Neuronal stem cell (in vitro differentiated cells): ENCODE measurements at regions not wholly inside any gene's neighbourhood (a gene's known extent, or its start where the extent isn't known, plus 50 kb on each side); places are given as distances from the start of the nearest gene placed in this dataset.

Experiments
- DNase-seq: peaks from one replicate; pipeline ENCODE4 v3.0.0-alpha.2; 2013; ENCODE audit warnings: low spot score
- H2AFZ ChIP-seq: one replicate; pipeline ENCODE4 v1.6.1; 2013; ENCODE audit warnings: mild to moderate bottlenecking, low read length, inconsistent platforms
- H2AK5ac ChIP-seq: 2 replicates; pipeline ENCODE4 v1.6.1; 2013; ENCODE audit warnings: low read depth, mild to moderate bottlenecking, inconsistent platforms, low read length, moderate library complexity, mixed read lengths
- H2BK120ac ChIP-seq: 2 replicates; pipeline ENCODE4 v1.6.1; 2013; ENCODE audit warnings: low read depth, mild to moderate bottlenecking, inconsistent platforms, low read length, moderate library complexity, mixed read lengths
- H2BK12ac ChIP-seq: one replicate; pipeline ENCODE4 v1.6.1; 2013; ENCODE audit warnings: low read length, inconsistent platforms
- H2BK15ac ChIP-seq: 2 replicates; pipeline ENCODE4 v1.6.1; 2013; ENCODE audit warnings: mild to moderate bottlenecking, low read length, inconsistent platforms, mixed read lengths
- H2BK5ac ChIP-seq: one replicate; pipeline ENCODE4 v1.6.1; 2013; ENCODE audit warnings: inconsistent platforms, mild to moderate bottlenecking, low read length, moderate library complexity
- H3K14ac ChIP-seq: one replicate; pipeline ENCODE4 v1.6.1; 2013; ENCODE audit warnings: low read length, inconsistent platforms
- H3K18ac ChIP-seq: 2 replicates; pipeline ENCODE4 v1.6.1; 2013; ENCODE audit warnings: low read length, inconsistent platforms
- H3K23ac ChIP-seq: 2 replicates; pipeline ENCODE4 v1.6.1; 2013; ENCODE audit warnings: low read depth, mild to moderate bottlenecking, mixed read lengths, low read length, inconsistent platforms; ENCODE audit not compliant: poor library complexity
- H3K27ac ChIP-seq: replicated peaks from 3 replicates; pipeline ENCODE4 v1.5.1; 2013; ENCODE audit warnings: low read length, inconsistent platforms
- H3K27me3 ChIP-seq, 3 experiments: 2 replicates each; pipeline ENCODE4 v1.6.1; 2013; ENCODE audit warnings: low read length in 3 of 3, mild to moderate bottlenecking in 2 of 3, inconsistent platforms in 1 of 3, low read depth in 1 of 3, mixed read lengths in 1 of 3, moderate library complexity in 1 of 3; ENCODE audit not compliant: control insufficient read depth in 3 of 3, insufficient read depth in 3 of 3
- H3K36me3 ChIP-seq, 2 donors: replicated peaks in 1 of 2; 2 replicates each; pipeline ENCODE4 v1.6.1; 2013; ENCODE audit warnings: low read length in 2 of 2; ENCODE audit not compliant: control insufficient read depth in 2 of 2, insufficient read depth in 2 of 2
- H3K4ac ChIP-seq: 2 replicates; pipeline ENCODE4 v1.6.1; 2013; ENCODE audit warnings: inconsistent platforms, mild to moderate bottlenecking, low read length, moderate library complexity
- H3K4me1 ChIP-seq, 2 donors: 1 replicate in 1 of 2; 2 replicates in 1 of 2; pipeline ENCODE4 v1.6.1; 2013; ENCODE audit warnings: low read length in 2 of 2, low read depth in 1 of 2; ENCODE audit not compliant: control insufficient read depth in 2 of 2, insufficient read depth in 1 of 2
- H3K4me2 ChIP-seq: one replicate; pipeline ENCODE4 v1.6.1; 2013; ENCODE audit warnings: mild to moderate bottlenecking, low read length, inconsistent platforms; ENCODE audit not compliant: insufficient read depth, poor library complexity, severe bottlenecking
- H3K4me3 ChIP-seq, 2 donors: 2 replicates each; pipeline ENCODE4 v1.5.1; 2013; ENCODE audit warnings: low read length in 2 of 2, mild to moderate bottlenecking in 2 of 2, inconsistent platforms in 1 of 2, moderate library complexity in 1 of 2
- H3K79me1 ChIP-seq: one replicate; pipeline ENCODE4 v1.6.1; 2013; ENCODE audit warnings: low read depth, mild to moderate bottlenecking, inconsistent platforms, low read length, moderate library complexity
- H3K9ac ChIP-seq: one replicate; pipeline ENCODE4 v1.6.1; 2013; ENCODE audit warnings: mild to moderate bottlenecking, low read depth, low read length, inconsistent platforms; ENCODE audit not compliant: poor library complexity
- H3K9me3 ChIP-seq, 2 donors: replicated peaks in 1 of 2; 2 replicates each; pipeline versions ENCODE3 to v1.6.1; 2013; ENCODE audit warnings: low read length in 2 of 2, mild to moderate bottlenecking in 2 of 2, inconsistent platforms in 1 of 2, low read depth in 1 of 2, mixed read lengths in 1 of 2, moderate library complexity in 1 of 2; ENCODE audit not compliant: control insufficient read depth in 2 of 2, insufficient read depth in 1 of 2
- H4K8ac ChIP-seq: one replicate; pipeline ENCODE4 v1.6.1; 2013; ENCODE audit warnings: low read depth, mild to moderate bottlenecking, inconsistent platforms, low read length, moderate library complexity
- H4K91ac ChIP-seq: one replicate; pipeline ENCODE4 v1.6.1; 2013; ENCODE audit warnings: low read length, low read depth, mild to moderate bottlenecking, inconsistent platforms; ENCODE audit not compliant: poor library complexity
- WGBS, 2 donors: extraction: QIAGEN DNeasy Blood & Tissue Kit; methylation state at CpG; one replicate each; pipeline ENCODE4 v1.1.7; 2013; ENCODE audit warnings: missing lambda C conversion rate in 2 of 2, mixed read lengths in 1 of 2; ENCODE audit not compliant: insufficient read length in 2 of 2, insufficient replicate concordance in 1 of 2; ENCODE audit errors: extremely low coverage in 2 of 2; 5-methylcytosine and 5-hydroxymethylcytosine counted together

- Histone ChIP-seq H2BK15ac (no peak overlapping the region), H3K23ac (no peak overlapping the region), H2BK12ac (no peak overlapping the region), H3K9ac (no peak overlapping the region), H3K18ac (no peak overlapping the region), H2BK5ac (no peak overlapping the region), H3K36me3 (no peaks in the 10 kb centered on the region), H3K4me3 (no peak overlapping the region), H3K79me1 (no peaks in the 10 kb centered on the region), H3K9me3 (no peaks in the 10 kb centered on the region), H3K4me1 (no peaks in the 10 kb centered on the region), H2AK5ac (no peak overlapping the region), H3K4ac (no peak overlapping the region), H3K27me3 (no peaks in the 10 kb centered on the region), H3K27ac (no peak overlapping the region), H2AFZ (no peak overlapping the region), H2BK120ac (no peak overlapping the region), H4K91ac (no peak overlapping the region), H3K4me2 (no peak overlapping the region), H4K8ac (no peak overlapping the region), H3K14ac (no peak overlapping the region)
- no peak for DNase-seq
- WGBS, 2 donors: no CpG with 5 or more reads among the region's 10 CpGs
Observed at GRCh38 chr3:188090620-188091309, 63.2 kb upstream of the LPP start.

GRCh38 chr3:188091746-188092145 is 62.2 kb upstream of the LPP start:
- H4K8ac ChIP-seq: no peak overlapping the region
- H3K79me1 ChIP-seq: no peaks in the 10 kb centered on the region
- H2AK5ac ChIP-seq: no peak overlapping the region
- no peaks in the 10 kb centered on the region for H3K36me3 ChIP-seq
- H3K18ac ChIP-seq: no peak overlapping the region
- H3K14ac ChIP-seq: no peak overlapping the region
- no peak for DNase-seq
- H2BK120ac ChIP-seq: no peak overlapping the region
- no peak overlapping the region for H4K91ac ChIP-seq
- peaks cover 0 to 6% (median 0%) of the 10 kb centered on the region in 3 experiments for H3K27me3 ChIP-seq
- WGBS, 2 donors: no CpG with 5 or more reads among the region's 2 CpGs
- no peak overlapping the region for H3K9ac ChIP-seq
- H3K27ac ChIP-seq: no peak overlapping the region
- no peak overlapping the region for H2BK5ac ChIP-seq
- no peak overlapping the region for H2BK15ac ChIP-seq
- H2BK12ac ChIP-seq: no peak overlapping the region
- H3K4ac ChIP-seq: no peak overlapping the region
- no peak overlapping the region for H3K23ac ChIP-seq
- no peak overlapping the region for H2AFZ ChIP-seq
- no peaks in the 10 kb centered on the region for H3K9me3 ChIP-seq
- H3K4me3 ChIP-seq: no peak overlapping the region
- H3K4me1 ChIP-seq: no peaks in the 10 kb centered on the region
- no peak overlapping the region for H3K4me2 ChIP-seq

- Histone ChIP-seq H2BK15ac (no peak overlapping the region), H3K9me3 (no peaks in the 10 kb centered on the region), H2AFZ (no peak overlapping the region), H3K4ac (no peak overlapping the region), H4K91ac (no peak overlapping the region), H3K27me3 (peaks cover 0 to 6% (median 0%) of the 10 kb centered on the region in 3 experiments), H3K14ac (no peak overlapping the region), H3K4me1 (no peaks in the 10 kb centered on the region), H3K18ac (no peak overlapping the region), H2BK120ac (no peak overlapping the region), H4K8ac (no peak overlapping the region), H3K27ac (no peak overlapping the region), H2AK5ac (no peak overlapping the region), H3K79me1 (no peaks in the 10 kb centered on the region), H3K4me2 (no peak overlapping the region), H3K4me3 (no peak overlapping the region), H3K36me3 (no peaks in the 10 kb centered on the region), H3K9ac (no peak overlapping the region), H2BK5ac (no peak overlapping the region), H2BK12ac (no peak overlapping the region), H3K23ac (no peak overlapping the region)
- no peak for DNase-seq
- no CpG with 5 or more reads among the region's 6 CpGs for WGBS, 2 donors
Observed at GRCh38 chr3:188092648-188093047, 61.3 kb upstream of the LPP start.

GRCh38 chr3:188095431-188095830 is 58.5 kb upstream of the LPP start:
- H3K9me3 ChIP-seq: no peaks in the 10 kb centered on the region
- no peak overlapping the region for H2AK5ac ChIP-seq
- H2AFZ ChIP-seq: no peak overlapping the region
- peaks cover 0 to 6% (median 0%) of the 10 kb centered on the region in 3 experiments for H3K27me3 ChIP-seq
- H3K4me2 ChIP-seq: no peak overlapping the region
- H3K4me1 ChIP-seq: no peaks in the 10 kb centered on the region
- H3K23ac ChIP-seq: no peak overlapping the region
- H2BK15ac ChIP-seq: no peak overlapping the region
- H3K36me3 ChIP-seq: no peaks in the 10 kb centered on the region
- H3K27ac ChIP-seq: no peak overlapping the region
- no CpG with 5 or more reads among the region's 2 CpGs for WGBS, 2 donors
- no peak overlapping the region for H2BK120ac ChIP-seq
- no peak overlapping the region for H3K4ac ChIP-seq
- no peak overlapping the region for H3K4me3 ChIP-seq
- no peak for DNase-seq
- H2BK5ac ChIP-seq: no peak overlapping the region
- no peak overlapping the region for H3K18ac ChIP-seq
- no peak overlapping the region for H3K14ac ChIP-seq
- no peaks in the 10 kb centered on the region for H3K79me1 ChIP-seq
- H4K91ac ChIP-seq: no peak overlapping the region
- no peak overlapping the region for H2BK12ac ChIP-seq
- no peak overlapping the region for H3K9ac ChIP-seq
- H4K8ac ChIP-seq: no peak overlapping the region
